ENCODE measurements at regions not wholly inside any gene's neighbourhood (a gene's known extent, or its start where the extent isn't known, plus 50 kb on each side); places are given as distances from the start of the nearest gene placed in this dataset.

GRCh38 chr14:101200650-101201516 is 297.4 kb upstream of the RTL1 start:
- intact Hi-C loops (cut with DNase I): no loop called here
- no peak overlapping the region for H3K4me3 ChIP-seq
- peaks cover under 1% of the 10 kb centered on the region for H3K9me3 ChIP-seq
- DNase-seq: peak; percentile 32
- ATAC-seq: no peak
- no peak overlapping the region for H3K27ac ChIP-seq
- no peak for TF ChIP-seq CTCF (IDR thresholded peaks at IDR 0.05)
- H3K4me1 ChIP-seq: no peaks in the 10 kb centered on the region
- H3K36me3 ChIP-seq: no peaks in the 10 kb centered on the region
- no peaks in the 10 kb centered on the region for H3K27me3 ChIP-seq (ENCODE audit: low read depth)

- DNase-seq (peak; percentile 15), ATAC-seq (no peak)
- no peak for TF ChIP-seq CTCF (IDR thresholded peaks at IDR 0.05)
- no peaks in the 10 kb centered on the region for H3K36me3 ChIP-seq
- peaks cover 7% of the 10 kb centered on the region for H3K9me3 ChIP-seq
- H3K4me1 ChIP-seq: no peaks in the 10 kb centered on the region
- intact Hi-C loops (cut with DNase I): no loop called here
- H3K4me3 ChIP-seq: no peak overlapping the region
- no peaks in the 10 kb centered on the region for H3K27me3 ChIP-seq (ENCODE audit: low read depth)
- H3K27ac ChIP-seq: no peak overlapping the region
Measured at GRCh38 chr14:101201535-101202151, 298.1 kb upstream of the RTL1 start.

DNA sequence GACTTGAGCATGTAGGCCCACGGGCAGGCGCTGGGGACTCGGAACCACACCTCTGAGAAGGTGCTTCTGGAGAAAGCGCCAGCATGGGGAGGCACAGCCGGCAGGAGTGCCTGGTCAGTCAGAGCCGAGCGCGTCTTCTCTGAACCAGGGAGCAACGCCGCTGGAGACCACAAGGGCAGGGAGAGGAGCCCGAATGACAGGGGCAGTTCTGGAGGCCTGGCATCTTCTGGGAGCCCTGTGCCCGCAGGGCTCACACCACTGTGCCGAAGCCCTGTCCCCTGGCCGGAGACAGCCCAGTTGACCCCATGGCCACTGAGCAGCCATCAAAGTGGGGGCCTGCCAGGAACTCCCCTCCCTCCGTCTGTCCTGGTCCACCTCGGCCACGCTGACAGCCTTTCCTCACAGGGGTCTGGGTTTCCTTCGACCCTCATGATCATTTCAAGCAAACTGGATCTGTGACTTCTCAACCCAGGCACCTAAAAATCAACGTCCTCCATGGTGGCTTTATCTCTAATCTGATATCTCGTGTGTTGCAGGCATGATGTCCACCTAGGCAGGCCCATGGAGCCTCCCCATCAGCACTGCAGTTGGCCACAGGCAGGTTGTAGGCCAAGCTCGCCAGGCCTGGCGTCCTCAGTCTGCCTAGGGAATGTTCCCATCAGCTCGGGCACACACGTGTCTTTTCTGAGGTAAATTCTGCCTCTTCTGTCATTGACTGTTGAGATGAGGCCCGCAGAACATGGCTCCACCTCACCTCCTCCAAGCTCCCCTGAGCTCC is 299.3 kb upstream of the RTL1 start:
- Histone ChIP-seq H3K4me3 (no peak overlapping the region), H3K36me3 (no peaks in the 10 kb centered on the region), H3K27ac (no peak overlapping the region), H3K4me1 (no peaks in the 10 kb centered on the region), H3K9me3 (peaks cover 7% of the 10 kb centered on the region), H3K27me3 (ENCODE audit: low read depth) (no peaks in the 10 kb centered on the region)
- intact Hi-C loops (cut with DNase I): no loop called here
- no peak for TF ChIP-seq CTCF (IDR thresholded peaks at IDR 0.05)
- DNase-seq (peak; percentile 41), ATAC-seq (no peak)

GRCh38 chr14:101206556-101206955 is 303.0 kb upstream of the RTL1 start:
- Histone ChIP-seq H3K4me1 (no peaks in the 10 kb centered on the region), H3K4me3 (no peak overlapping the region), H3K9me3 (peaks cover 34% of the 10 kb centered on the region), H3K36me3 (no peaks in the 10 kb centered on the region), H3K27me3 (ENCODE audit: low read depth) (no peaks in the 10 kb centered on the region), H3K27ac (no peak overlapping the region)
- no peak for ATAC-seq
- intact Hi-C loops (cut with DNase I): no loop called here
- no peak for TF ChIP-seq CTCF (IDR thresholded peaks at IDR 0.05)
- DNase-seq: no peak

DNA sequence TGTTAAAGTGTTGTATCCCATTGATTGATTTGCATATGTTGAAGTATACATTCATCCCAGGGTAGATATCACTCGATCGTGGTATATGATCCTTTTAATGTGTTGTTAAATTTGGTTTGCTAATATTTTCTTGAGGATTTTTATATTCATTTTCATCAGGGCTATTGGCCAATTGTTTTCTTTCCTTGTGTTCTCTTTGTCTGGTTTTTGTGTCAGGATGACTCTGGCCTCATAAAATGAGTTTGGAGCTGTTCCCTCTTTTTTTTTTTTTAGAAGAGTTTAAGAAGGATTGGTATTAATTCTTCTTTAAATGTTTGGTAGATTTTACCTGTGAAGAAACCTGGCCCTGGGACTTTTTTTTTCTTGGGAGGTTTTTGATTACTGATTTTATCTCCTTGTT is 303.5 kb upstream of the RTL1 start:
- H3K4me1 ChIP-seq: no peaks in the 10 kb centered on the region
- DNase-seq: no peak
- no peaks in the 10 kb centered on the region for H3K27me3 ChIP-seq (ENCODE audit: low read depth)
- ATAC-seq: no peak
- no peak overlapping the region for H3K27ac ChIP-seq
- no peak for TF ChIP-seq CTCF (IDR thresholded peaks at IDR 0.05)
- H3K36me3 ChIP-seq: no peaks in the 10 kb centered on the region
- intact Hi-C loops (cut with DNase I): no loop called here
- H3K9me3 ChIP-seq: peaks cover 34% of the 10 kb centered on the region
- no peak overlapping the region for H3K4me3 ChIP-seq

Measured in lower lobe of right lung (tissue), 2 donors.